B cell (primary cell): ENCODE measurements at regions not wholly inside any gene's neighbourhood (a gene's known extent, or its start where the extent isn't known, plus 50 kb on each side); places are given as distances from the start of the nearest gene placed in this dataset.

Source experiments
- ATAC-seq: fragments of 200-7000 bp; cut with Tn5 transposase; one replicate; pipeline ENCODE4 v1.10.0; 2021; ENCODE audit warnings: low read depth, mild to moderate bottlenecking, moderate number of reproducible peaks, moderate library complexity
- CTCF ChIA-PET: fragments of 350-600 bp; sonication (Branson Sonifier 250); formaldehyde crosslinking; loops from one replicate; lab custom pipeline; 2021; ENCODE audit warnings: antibody characterized with exemption, inconsistent platforms; lab: Charles Lee
- POLR2A ChIA-PET: fragments of 350-600 bp; sonication (Branson Sonifier 250); formaldehyde crosslinking; loops from one replicate; lab custom pipeline; 2021; ENCODE audit warnings: antibody characterized with exemption; lab: Charles Lee
- DNase-seq: peaks from one replicate; pipeline ENCODE4 v3.0.0; 2013
- H2AFZ ChIP-seq: 2 replicates; pipeline ENCODE4 v1.6.1; 2012; ENCODE audit warnings: mild to moderate bottlenecking, low read depth, low read length; ENCODE audit not compliant: insufficient read depth, poor library complexity, severe bottlenecking
- H3K27ac ChIP-seq, 2 donors: 1 replicate in 1 of 2; 2 replicates in 1 of 2; pipeline ENCODE4 v1.5.1; 2012 to 2013; ENCODE audit warnings: low read length in 2 of 2, mild to moderate bottlenecking in 2 of 2, moderate library complexity in 1 of 2
- H3K27me3 ChIP-seq, 4 experiments: fragments of 200-600 bp in 1 of 4; sonication (generic) in 1 of 4; replicated peaks in 1 of 4; 1 replicate in 2 of 4; 2 replicates in 2 of 4; pipeline versions ENCODE4 v1.6.1 to v1.7.0; 2013 to 2016; ENCODE audit warnings: low read length in 3 of 4, mild to moderate bottlenecking in 2 of 4, mixed read lengths in 1 of 4, moderate library complexity in 1 of 4; ENCODE audit not compliant: insufficient read depth in 4 of 4, control insufficient read depth in 3 of 4; ENCODE audit errors: control extremely low read depth in 1 of 4
- H3K36me3 ChIP-seq, 2 experiments: replicated peaks in 1 of 2; 1 replicate in 1 of 2; 2 replicates in 1 of 2; pipeline versions ENCODE4 v1.6.1 to v1.7.1; 2013; ENCODE audit warnings: low read length in 1 of 2; ENCODE audit not compliant: insufficient read depth in 2 of 2, control insufficient read depth in 1 of 2; ENCODE audit errors: control extremely low read depth in 1 of 2, extremely low read depth in 1 of 2
- H3K4me1 ChIP-seq, 2 donors: fragments of 200-600 bp in 1 of 2; sonication (generic) in 1 of 2; 1 replicate in 1 of 2; 2 replicates in 1 of 2; pipeline versions ENCODE4 v1.5.1 to v1.6.1; 2013 to 2017; ENCODE audit warnings: low read length in 2 of 2; ENCODE audit not compliant: control insufficient read depth in 2 of 2, insufficient read depth in 2 of 2
- H3K4me2 ChIP-seq: replicated peaks from 2 replicates; pipeline ENCODE3; 2012; ENCODE audit warnings: mild to moderate bottlenecking, low read depth, low read length; ENCODE audit not compliant: poor library complexity, severe bottlenecking
- H3K4me3 ChIP-seq, 5 experiments: fragments of 200-600 bp in 1 of 5; sonication (generic) in 1 of 5; 1 replicate in 3 of 5; 2 replicates in 2 of 5; pipeline versions ENCODE4 v1.5.1 to v1.7.0; 2011 to 2016; ENCODE audit warnings: low read length in 4 of 5, mild to moderate bottlenecking in 4 of 5, low read depth in 2 of 5, control low read depth in 1 of 5, moderate library complexity in 1 of 5; ENCODE audit not compliant: insufficient read depth in 1 of 5; ENCODE audit errors: control extremely low read depth in 1 of 5, extremely low read depth in 1 of 5
- H3K79me2 ChIP-seq: fragments of 200-600 bp; sonication (generic); one replicate; pipeline ENCODE4 v1.6.0; 2016; ENCODE audit warnings: low read length; ENCODE audit not compliant: control insufficient read depth, insufficient read depth
- H3K9ac ChIP-seq: fragments of 200-600 bp; sonication (generic); 2 replicates; pipeline ENCODE4 v1.6.1; 2017; ENCODE audit warnings: mild to moderate bottlenecking, low read length, moderate library complexity
- H3K9me3 ChIP-seq, 3 donors: one replicate each; pipeline versions ENCODE4 v1.6.1 to v1.7.1; 2013; ENCODE audit warnings: low read length in 2 of 3; ENCODE audit not compliant: control insufficient read depth in 2 of 3, insufficient read depth in 1 of 3; ENCODE audit errors: control extremely low read depth in 1 of 3
- H4K20me1 ChIP-seq: 2 replicates; pipeline ENCODE4 v1.6.0; 2012; ENCODE audit warnings: mild to moderate bottlenecking, low read length; ENCODE audit not compliant: insufficient read depth, control insufficient read depth, poor library complexity, severe bottlenecking
- H3K27ac Mint-ChIP-seq: one replicate; pipeline ENCODE4 v1.8.0; 2021; ENCODE audit warnings: mixed read lengths
- H3K27me3 Mint-ChIP-seq: one replicate; pipeline ENCODE4 v1.8.0; 2021; ENCODE audit warnings: mixed read lengths
- H3K4me1 Mint-ChIP-seq: one replicate; pipeline ENCODE4 v1.8.0; 2021; ENCODE audit warnings: mixed read lengths
- H3K4me3 Mint-ChIP-seq: one replicate; pipeline ENCODE4 v1.8.0; 2021; ENCODE audit warnings: mixed read lengths
- H3K9me3 Mint-ChIP-seq: one replicate; pipeline ENCODE4 v1.8.0; 2022; ENCODE audit warnings: mixed read lengths; ENCODE audit not compliant: insufficient read depth
- CTCF ChIP-seq: fragments of 200-600 bp; IDR thresholded peaks from one replicate; pipeline ENCODE4 v1.8.0; 2022; ENCODE audit warnings: antibody characterized with exemption, mild to moderate bottlenecking
- EZH2 ChIP-seq: IDR thresholded peaks from 2 replicates; pipeline ENCODE4 v1.6.1; 2012; ENCODE audit warnings: borderline replicate concordance, low read depth, mild to moderate bottlenecking, moderate library complexity, low read length; ENCODE audit not compliant: insufficient read depth, poor library complexity, severe bottlenecking
- WGBS: methylation state at CpG from one replicate; pipeline ENCODE4 v1.1.5; 2013; ENCODE audit warnings: missing lambda C conversion rate; ENCODE audit not compliant: insufficient coverage; 5-methylcytosine and 5-hydroxymethylcytosine counted together
- intact Hi-C: fragments of 100-400 bp; cut with micrococcal nuclease; formaldehyde crosslinking; loops from one replicate; pipeline ENCODE4 v1.10.0; 2022

- POLR2A ChIA-PET, result interaction anchor here (0.6 kb wide), 1 partner anchor 48 kb away, joined by 3 read pairs; no protein-coding TSS in a partner anchor
- peak; percentile 49 for ATAC-seq
- DNase-seq, result peak; percentile 32
- peaks cover 7% of the 10 kb centered on the region for H3K4me1 Mint-ChIP-seq
- H3K4me1 ChIP-seq, result peaks cover 6 to 9% of the 10 kb centered on the region in 2 donors
- no peak overlapping the region for H3K27ac Mint-ChIP-seq
- no peaks in the 10 kb centered on the region for H3K9me3 ChIP-seq
- H4K20me1 ChIP-seq, result no peaks in the 10 kb centered on the region
- no peak overlapping the region for H3K4me3 ChIP-seq
- intact Hi-C loops, result no loop called here
- no peak overlapping the region for H3K4me3 Mint-ChIP-seq
- no peaks in the 10 kb centered on the region for H3K36me3 ChIP-seq
- no peak overlapping the region for H3K9ac ChIP-seq
- H3K4me2 ChIP-seq, result peak overlapping the region; percentile 0
- H2AFZ ChIP-seq, result no peak overlapping the region
- no peaks in the 10 kb centered on the region for H3K79me2 ChIP-seq
- CTCF ChIA-PET, result interaction anchor here (0.9 kb wide), 1 partner anchor 9 kb away, joined by 3 read pairs; no protein-coding TSS in a partner anchor
- TF ChIP-seq EZH2 (no peak), CTCF (no peak)
- no peak overlapping the region for H3K27ac ChIP-seq
- no peaks in the 10 kb centered on the region for H3K27me3 ChIP-seq
- H3K9me3 Mint-ChIP-seq, result peaks cover 2% of the 10 kb centered on the region
- H3K27me3 Mint-ChIP-seq, result no peaks in the 10 kb centered on the region
- WGBS, result no CpG with 5 or more reads among the region's 2 CpGs
Observed at GRCh38 chr4:144547678-144548298, 98.2 kb upstream of the HHIP start.

- H3K4me3 ChIP-seq, result no peak overlapping the region
- no peak for ATAC-seq
- Mint-ChIP-seq H3K27ac (no peak overlapping the region), H3K4me1 (no peaks in the 10 kb centered on the region), H3K9me3 (no peaks in the 10 kb centered on the region), H3K27me3 (peaks cover 5% of the 10 kb centered on the region), H3K4me3 (no peak overlapping the region)
- no CpG with 5 or more reads among the region's 1 CpG for WGBS
- CTCF ChIA-PET, result interaction anchor here (1.3 kb wide), 1 partner anchor 9 kb away, joined by 3 read pairs; no protein-coding TSS in a partner anchor
- no peaks in the 10 kb centered on the region for H3K4me1 ChIP-seq
- TF ChIP-seq CTCF (no peak), EZH2 (no peak)
- H2AFZ ChIP-seq, result no peak overlapping the region
- peaks cover 0 to 2% (median 0%) of the 10 kb centered on the region in 3 donors for H3K9me3 ChIP-seq
- no peak overlapping the region for H3K27ac ChIP-seq
- H3K79me2 ChIP-seq, result no peaks in the 10 kb centered on the region
- no peak overlapping the region for H3K4me2 ChIP-seq
- intact Hi-C loops, result no loop called here
- H4K20me1 ChIP-seq, result no peaks in the 10 kb centered on the region
- POLR2A ChIA-PET, result no interaction called here
- no peaks in the 10 kb centered on the region for H3K36me3 ChIP-seq
- H3K9ac ChIP-seq, result no peak overlapping the region
- DNase-seq, result no peak
- H3K27me3 ChIP-seq, result no peaks in the 10 kb centered on the region
Observed at GRCh38 chr4:144556636-144557035, 89.3 kb upstream of the HHIP start.
